ENCODE measurements at regions not wholly inside any gene's neighbourhood (a gene's known extent, or its start where the extent isn't known, plus 50 kb on each side); places are given as distances from the start of the nearest gene placed in this dataset.

- H3K9me3 ChIP-seq (ENCODE audit: low read length): no peaks in the 10 kb centered on the region
- WGBS (ENCODE audit: low lambda C conversion rate): 75% methylated on average over 15 of the region's 15 CpGs
- intact Hi-C loops (cut with micrococcal nuclease; ENCODE audit: unreplicated experiment): no loop called here
- no peaks in the 10 kb centered on the region for H3K79me2 ChIP-seq (ENCODE audit: insufficient read depth, low read length)
- TF ChIP-seq CTCF (CRISPR knock-in tag; IDR thresholded peaks at IDR 0.05) (peak; percentile 34; the same call in 1 of the 2 replicates), STAG1 (CRISPR knock-in tag; IDR thresholded peaks at IDR 0.05) (peak; percentile 9; the same call in 1 of the 2 replicates), ATF6 (CRISPR knock-in tag; conservative IDR thresholded peaks at IDR 0.05) (no peak), EEA1 (CRISPR knock-in tag; IDR thresholded peaks at IDR 0.05; ENCODE audit: borderline replicate concordance) (no peak)
- H3K27me3 ChIP-seq (ENCODE audit: control insufficient read depth in 1 of 2, insufficient read depth in 2 of 2, low read length in 2 of 2): 0 out of 5 replicates have a peak, but pooled peaks cover 0 to 8% of the 10 kb centered on the region in 2 experiments
- no peak overlapping the region for H3K27ac ChIP-seq (ENCODE audit: extremely low read length, insufficient read depth, low read length)
- no peak overlapping the region for H2AFZ ChIP-seq (ENCODE audit: low read length)
- no peak overlapping the region for H3K9ac ChIP-seq (ENCODE audit: insufficient read depth, low read depth, low read length)
- DNase-seq (ENCODE audit: low spot score) (no peak), ATAC-seq (no peak), FAIRE-seq (no peak)
- CTCF ChIA-PET (ENCODE audit: low intra/inter-chr PET ratio, low total read pairs): no interaction called here
- POLR2A ChIA-PET: no interaction called here
- no peaks in the 10 kb centered on the region for H4K20me1 ChIP-seq (ENCODE audit: insufficient read depth, low read length)
- BruUV-seq (replicated peaks): no TSS peak
- no peak overlapping the region for H3K4me3 ChIP-seq (replicated peaks in 1 of 3; ENCODE audit: insufficient read depth in 1 of 3, low read depth in 2 of 3, low read length in 3 of 3)
- H3K4me2 ChIP-seq (ENCODE audit: low read depth, low read length): no peak overlapping the region
- no peaks in the 10 kb centered on the region for H3K36me3 ChIP-seq (replicated peaks in 1 of 2; ENCODE audit: control insufficient read depth in 1 of 2, insufficient read depth in 2 of 2, low read length in 2 of 2)
- no peaks in the 10 kb centered on the region for H3K4me1 ChIP-seq (ENCODE audit: insufficient read depth, low read length)
- in situ Hi-C loops (cut with HindIII; ENCODE audit: extremely low pct_ligation_motif_present, low pct_unique_long_range_greater_than_20kb): no loop called here
Measured at GRCh38 chr21:36640721-36641244, 58.1 kb upstream of the SIM2 start.

GRCh38 chr21:36641346-36641745, 57.6 kb upstream of the SIM2 start:
- Histone ChIP-seq H3K4me3 (replicated peaks in 1 of 3; ENCODE audit: insufficient read depth in 1 of 3, low read depth in 2 of 3, low read length in 3 of 3) (no peak overlapping the region), H3K79me2 (ENCODE audit: insufficient read depth, low read length) (no peaks in the 10 kb centered on the region), H4K20me1 (ENCODE audit: insufficient read depth, low read length) (no peaks in the 10 kb centered on the region), H3K27me3 (ENCODE audit: control insufficient read depth in 1 of 2, insufficient read depth in 2 of 2, low read length in 2 of 2) (0 out of 5 replicates have a peak, but pooled peaks cover 0 to 8% of the 10 kb centered on the region in 2 experiments), H3K9ac (ENCODE audit: insufficient read depth, low read depth, low read length) (no peak overlapping the region), H2AFZ (ENCODE audit: low read length) (no peak overlapping the region), H3K36me3 (replicated peaks in 1 of 2; ENCODE audit: control insufficient read depth in 1 of 2, insufficient read depth in 2 of 2, low read length in 2 of 2) (no peaks in the 10 kb centered on the region), H3K4me1 (ENCODE audit: insufficient read depth, low read length) (peaks cover 5% of the 10 kb centered on the region), H3K9me3 (ENCODE audit: low read length) (no peaks in the 10 kb centered on the region), H3K4me2 (ENCODE audit: low read depth, low read length) (no peak overlapping the region), H3K27ac (ENCODE audit: extremely low read length, insufficient read depth, low read length) (no peak overlapping the region)
- 81% methylated on average over 1 of the region's 1 CpG for WGBS (ENCODE audit: low lambda C conversion rate)
- FAIRE-seq: no peak
- no TSS peak for BruUV-seq (replicated peaks)
- no peak for DNase-seq (ENCODE audit: low spot score)
- CTCF ChIA-PET (ENCODE audit: low intra/inter-chr PET ratio, low total read pairs): no interaction called here
- TF ChIP-seq E2F1 (CRISPR knock-in tag; IDR thresholded peaks at IDR 0.05): no peak
- no peak for TF ChIP-seq E2F5 (CRISPR knock-in tag; conservative IDR thresholded peaks at IDR 0.05)
- in situ Hi-C loops (cut with HindIII; ENCODE audit: extremely low pct_ligation_motif_present, low pct_unique_long_range_greater_than_20kb) (no loop called here), intact Hi-C loops (cut with micrococcal nuclease; ENCODE audit: unreplicated experiment) (no loop called here)
- no peak for ATAC-seq
- POLR2A ChIA-PET: no interaction called here

All from HepG2 (cell line).